ENCODE measurements at regions not wholly inside any gene's neighbourhood (a gene's known extent, or its start where the extent isn't known, plus 50 kb on each side); places are given as distances from the start of the nearest gene placed in this dataset.

GRCh38 chr13:111480976-111481375 lies 160.5 kb downstream of the TEX29 start:
- Histone ChIP-seq H3K27ac (replicated peaks in 1 of 4) (no peak overlapping the region), H3K4me1 (no peaks in the 10 kb centered on the region), H3K9me3 (peaks cover 0 to 7% (median 3%) of the 10 kb centered on the region in 4 donors), H3K27me3 (peaks cover 0 to 8% (median 0%) of the 10 kb centered on the region in 4 donors), H3K36me3 (no peaks in the 10 kb centered on the region), H3K4me3 (no peak overlapping the region)
- TF ChIP-seq POLR2AphosphoS5 (IDR thresholded peaks at IDR 0.05) (no peak), EP300 (IDR thresholded peaks at IDR 0.05) (no peak), POLR2A (IDR thresholded peaks at IDR 0.05; ENCODE audit: low read depth) (no peak)
- TF ChIP-seq, protein P1, sequence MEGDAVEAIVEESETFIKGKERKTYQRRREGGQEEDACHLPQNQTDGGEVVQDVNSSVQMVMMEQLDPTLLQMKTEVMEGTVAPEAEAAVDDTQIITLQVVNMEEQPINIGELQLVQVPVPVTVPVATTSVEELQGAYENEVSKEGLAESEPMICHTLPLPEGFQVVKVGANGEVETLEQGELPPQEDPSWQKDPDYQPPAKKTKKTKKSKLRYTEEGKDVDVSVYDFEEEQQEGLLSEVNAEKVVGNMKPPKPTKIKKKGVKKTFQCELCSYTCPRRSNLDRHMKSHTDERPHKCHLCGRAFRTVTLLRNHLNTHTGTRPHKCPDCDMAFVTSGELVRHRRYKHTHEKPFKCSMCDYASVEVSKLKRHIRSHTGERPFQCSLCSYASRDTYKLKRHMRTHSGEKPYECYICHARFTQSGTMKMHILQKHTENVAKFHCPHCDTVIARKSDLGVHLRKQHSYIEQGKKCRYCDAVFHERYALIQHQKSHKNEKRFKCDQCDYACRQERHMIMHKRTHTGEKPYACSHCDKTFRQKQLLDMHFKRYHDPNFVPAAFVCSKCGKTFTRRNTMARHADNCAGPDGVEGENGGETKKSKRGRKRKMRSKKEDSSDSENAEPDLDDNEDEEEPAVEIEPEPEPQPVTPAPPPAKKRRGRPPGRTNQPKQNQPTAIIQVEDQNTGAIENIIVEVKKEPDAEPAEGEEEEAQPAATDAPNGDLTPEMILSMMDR (IDR thresholded peaks at IDR 0.05): no peak
- DNase-seq (ENCODE audit: extremely low spot score): no peak
- WGBS: 56% methylated on average over 11 of the region's 11 CpGs
- intact Hi-C loops (cut with DNase I): no loop called here

- H3K4me1 ChIP-seq: no peaks in the 10 kb centered on the region
- no peak overlapping the region for H3K27ac ChIP-seq (replicated peaks in 1 of 4)
- peaks cover 0 to 8% (median 0%) of the 10 kb centered on the region in 4 donors for H3K27me3 ChIP-seq
- TF ChIP-seq POLR2AphosphoS5 (IDR thresholded peaks at IDR 0.05) (no peak), EP300 (IDR thresholded peaks at IDR 0.05) (no peak), POLR2A (IDR thresholded peaks at IDR 0.05; ENCODE audit: low read depth) (no peak)
- TF ChIP-seq, protein P1 (IDR thresholded peaks at IDR 0.05): no peak
- peaks cover 0 to 19% (median 15%) of the 10 kb centered on the region in 4 donors for H3K9me3 ChIP-seq
- no peak overlapping the region for H3K4me3 ChIP-seq
- 73% methylated on average over 6 of the region's 6 CpGs for WGBS
- no peak for DNase-seq (ENCODE audit: extremely low spot score)
- intact Hi-C loops (cut with DNase I): no loop called here
- no peaks in the 10 kb centered on the region for H3K36me3 ChIP-seq
Observed at GRCh38 chr13:111482126-111482525, 161.7 kb downstream of the TEX29 start.

DNA sequence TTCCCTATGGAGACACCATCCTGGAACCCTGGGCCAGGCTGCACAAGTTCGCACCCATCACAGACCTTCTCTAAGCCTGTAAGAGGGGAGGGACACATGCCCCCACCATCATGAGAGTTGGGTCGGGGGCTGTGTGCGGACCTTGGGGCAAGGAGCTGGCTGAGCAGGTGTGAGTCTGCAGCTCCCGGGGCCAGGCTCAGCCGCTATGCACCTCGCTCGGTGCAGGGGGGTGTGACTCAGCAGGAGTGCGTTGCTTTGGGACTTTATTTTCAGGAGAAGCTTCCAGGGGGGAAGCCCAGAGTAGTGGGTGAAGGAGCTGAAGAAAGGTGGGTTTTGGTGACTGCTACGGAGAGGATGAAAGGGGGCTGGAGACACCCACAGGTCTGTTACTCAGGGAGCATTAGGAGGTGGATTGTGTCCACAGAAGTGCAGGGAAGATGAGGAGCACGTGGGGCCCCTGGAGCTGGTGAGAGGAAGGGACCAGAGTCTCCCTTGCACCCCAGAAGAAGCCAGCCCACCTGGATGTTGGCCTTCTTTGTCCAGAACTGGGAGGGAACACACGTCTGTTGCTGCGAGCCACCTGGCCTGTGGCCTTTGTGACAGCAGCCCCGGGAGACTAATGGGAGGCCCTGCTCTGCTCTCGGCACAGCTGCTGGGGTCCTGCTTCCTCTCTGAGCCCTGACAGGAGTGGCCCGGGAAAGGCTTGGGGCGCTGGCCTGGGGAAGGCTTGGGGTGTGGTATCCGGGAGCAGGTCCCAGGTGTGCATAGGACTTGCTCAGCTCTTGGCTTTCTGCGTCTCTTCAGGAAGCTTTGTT lies 162.6 kb downstream of the TEX29 start:
- intact Hi-C loops (cut with DNase I): no loop called here
- WGBS: 84% methylated on average over 17 of the region's 18 CpGs
- peaks cover 0 to 8% (median 0%) of the 10 kb centered on the region in 4 donors for H3K27me3 ChIP-seq
- no peak overlapping the region for H3K27ac ChIP-seq (replicated peaks in 1 of 4)
- no peak for DNase-seq (ENCODE audit: extremely low spot score)
- peaks cover 0 to 27% (median 24%) of the 10 kb centered on the region in 4 donors for H3K9me3 ChIP-seq
- TF ChIP-seq POLR2A (IDR thresholded peaks at IDR 0.05; ENCODE audit: low read depth) (no peak), POLR2AphosphoS5 (IDR thresholded peaks at IDR 0.05) (no peak)
- TF ChIP-seq, protein P1 (IDR thresholded peaks at IDR 0.05): no peak
- no peaks in the 10 kb centered on the region for H3K36me3 ChIP-seq
- H3K4me1 ChIP-seq: no peaks in the 10 kb centered on the region
- H3K4me3 ChIP-seq: no peak overlapping the region

- Histone ChIP-seq H3K4me3 (no peak overlapping the region), H3K9me3 (peaks cover 0 to 29% (median 26%) of the 10 kb centered on the region in 4 donors), H3K27ac (replicated peaks in 1 of 4) (no peak overlapping the region), H3K4me1 (no peaks in the 10 kb centered on the region), H3K36me3 (no peaks in the 10 kb centered on the region), H3K27me3 (peaks cover 0 to 8% (median 0%) of the 10 kb centered on the region in 4 donors)
- 80% methylated on average over 7 of the region's 7 CpGs for WGBS
- TF ChIP-seq, protein P1 (IDR thresholded peaks at IDR 0.05): no peak
- TF ChIP-seq EP300 (IDR thresholded peaks at IDR 0.05) (no peak), POLR2AphosphoS5 (IDR thresholded peaks at IDR 0.05) (no peak), POLR2A (IDR thresholded peaks at IDR 0.05; ENCODE audit: low read depth) (no peak)
- intact Hi-C loops (cut with DNase I): no loop called here
- no peak for DNase-seq (ENCODE audit: extremely low spot score)
Observed at GRCh38 chr13:111483621-111483987, 163.2 kb downstream of the TEX29 start.

Data from esophagus muscularis mucosa (tissue), 4 donors.